Gastroesophageal sphincter (tissue), 3 donors: ENCODE measurements at regions not wholly inside any gene's neighbourhood (a gene's known extent, or its start where the extent isn't known, plus 50 kb on each side); places are given as distances from the start of the nearest gene placed in this dataset.

ENCODE experiments used
- POLR2A ChIP-seq, 2 donors: fragments of 450-650 bp; IDR thresholded peaks; one replicate each; pipeline ENCODE4 v1.6.1; 2017; ENCODE audit warnings: antibody characterized with exemption in 2 of 2, mild to moderate bottlenecking in 2 of 2, moderate library complexity in 1 of 2
- POLR2AphosphoS5 ChIP-seq: sonication (generic); formaldehyde crosslinking; IDR thresholded peaks from one replicate; pipeline ENCODE4 v1.6.1; 2017; ENCODE audit warnings: antibody characterized with exemption
- TF ChIP-seq, protein P1 (sequence below), 4 experiments: fragments of 200-600 bp in 2 of 4; fragments of 450-650 bp in 2 of 4; sonication (generic) in 1 of 4; IDR thresholded peaks; one replicate each; pipeline ENCODE4 v1.5.1; 2017 to 2019; ENCODE audit warnings: antibody characterized with exemption in 4 of 4, mild to moderate bottlenecking in 2 of 4, moderate library complexity in 2 of 4

DNA sequence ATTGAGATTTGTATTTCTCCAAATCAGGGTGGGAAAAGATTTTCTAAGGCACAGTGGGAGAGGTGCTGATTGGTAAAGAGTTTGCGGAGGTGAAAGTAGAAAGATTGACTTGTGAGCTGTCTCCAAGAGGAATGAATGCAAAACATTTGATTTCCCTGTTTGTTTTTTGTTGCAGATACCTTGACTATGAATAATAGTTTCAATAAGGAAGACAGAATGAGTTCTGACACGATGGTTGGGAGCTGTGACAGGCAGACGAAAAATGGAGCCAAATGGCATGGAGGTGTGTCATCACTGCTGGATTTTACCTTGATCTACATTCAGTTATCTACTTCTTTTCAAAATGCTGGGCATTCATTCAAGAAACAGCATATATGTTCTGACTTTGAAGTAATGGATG, 145.1 kb downstream of the NFKBIZ start:
- TF ChIP-seq POLR2A (IDR thresholded peaks at IDR 0.05) (no peak), POLR2AphosphoS5 (no peak)
- TF ChIP-seq, protein P1, sequence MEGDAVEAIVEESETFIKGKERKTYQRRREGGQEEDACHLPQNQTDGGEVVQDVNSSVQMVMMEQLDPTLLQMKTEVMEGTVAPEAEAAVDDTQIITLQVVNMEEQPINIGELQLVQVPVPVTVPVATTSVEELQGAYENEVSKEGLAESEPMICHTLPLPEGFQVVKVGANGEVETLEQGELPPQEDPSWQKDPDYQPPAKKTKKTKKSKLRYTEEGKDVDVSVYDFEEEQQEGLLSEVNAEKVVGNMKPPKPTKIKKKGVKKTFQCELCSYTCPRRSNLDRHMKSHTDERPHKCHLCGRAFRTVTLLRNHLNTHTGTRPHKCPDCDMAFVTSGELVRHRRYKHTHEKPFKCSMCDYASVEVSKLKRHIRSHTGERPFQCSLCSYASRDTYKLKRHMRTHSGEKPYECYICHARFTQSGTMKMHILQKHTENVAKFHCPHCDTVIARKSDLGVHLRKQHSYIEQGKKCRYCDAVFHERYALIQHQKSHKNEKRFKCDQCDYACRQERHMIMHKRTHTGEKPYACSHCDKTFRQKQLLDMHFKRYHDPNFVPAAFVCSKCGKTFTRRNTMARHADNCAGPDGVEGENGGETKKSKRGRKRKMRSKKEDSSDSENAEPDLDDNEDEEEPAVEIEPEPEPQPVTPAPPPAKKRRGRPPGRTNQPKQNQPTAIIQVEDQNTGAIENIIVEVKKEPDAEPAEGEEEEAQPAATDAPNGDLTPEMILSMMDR (IDR thresholded peaks at IDR 0.05), result no peak
